Panc1 (cell line): ENCODE measurements at regions not wholly inside any gene's neighbourhood (a gene's known extent, or its start where the extent isn't known, plus 50 kb on each side); places are given as distances from the start of the nearest gene placed in this dataset.

Experiments
- ATAC-seq: fragments of 200-7000 bp; cut with Tn5 transposase; 2 replicates; pipeline ENCODE4 v1.9.1; 2020; ENCODE audit warnings: mild to moderate bottlenecking, moderate library complexity
- BruUV-seq: library from RNA; stranded (reverse); fragments of 400-500 nt; replicated peaks from 2 replicates; lab custom pipeline; 2021; lab: Mats Ljungman, UMichigan
- CTCF ChIA-PET: fragments of 300-600 bp; sonication (Branson Sonifier 250); formaldehyde crosslinking; loops from one replicate; lab custom pipeline; 2022; ENCODE audit warnings: antibody characterized with exemption; lab: Charles Lee
- POLR2A ChIA-PET: fragments of 300-600 bp; sonication (Branson Sonifier 250); formaldehyde crosslinking; loops from one replicate; lab custom pipeline; 2022; ENCODE audit warnings: antibody characterized with exemption; lab: Charles Lee
- DNase-seq: peaks from one replicate; pipeline ENCODE4 v3.0.0-alpha.2; 2010; ENCODE audit warnings: low read depth, low spot score
- H3K27ac ChIP-seq: 2 replicates; pipeline ENCODE4 v1.5.1; 2011; ENCODE audit warnings: mild to moderate bottlenecking, low read length, inconsistent platforms
- H3K27me3 ChIP-seq: fragments of 200-500 bp; sonication (Bioruptor generic); 2 replicates; pipeline ENCODE4 v1.6.0; 2014; ENCODE audit warnings: low read length, inconsistent platforms; ENCODE audit not compliant: control insufficient read depth, insufficient read depth
- H3K36me3 ChIP-seq: fragments of 200-500 bp; sonication (Bioruptor generic); 2 replicates; pipeline ENCODE4 v1.5.1; 2014; ENCODE audit warnings: inconsistent platforms, mild to moderate bottlenecking, low read length, moderate library complexity; ENCODE audit not compliant: control insufficient read depth, insufficient read depth
- H3K4me1 ChIP-seq: 2 replicates; pipeline ENCODE4 v1.5.1; 2011; ENCODE audit warnings: inconsistent platforms, mild to moderate bottlenecking, low read length, moderate library complexity; ENCODE audit not compliant: control insufficient read depth, insufficient read depth
- H3K4me3 ChIP-seq, 2 experiments: 2 replicates each; pipeline ENCODE4 v1.5.1; 2011 to 2012; ENCODE audit warnings: low read depth in 2 of 2, low read length in 2 of 2, mild to moderate bottlenecking in 2 of 2, inconsistent platforms in 1 of 2, moderate library complexity in 1 of 2
- H3K9me3 ChIP-seq: fragments of 200-500 bp; sonication (Bioruptor generic); 2 replicates; pipeline ENCODE4 v1.5.1; 2014; ENCODE audit warnings: low read depth, mild to moderate bottlenecking, inconsistent platforms, low read length, moderate library complexity; ENCODE audit not compliant: control insufficient read depth, insufficient read depth
- POLR2AphosphoS5 ChIP-seq: IDR thresholded peaks from 2 replicates; pipeline ENCODE4 v1.6.1; 2012; ENCODE audit warnings: mild to moderate bottlenecking, low read depth, low read length, moderate library complexity
- SIN3A ChIP-seq: IDR thresholded peaks from 2 replicates; pipeline ENCODE4 v1.6.1; 2012; ENCODE audit warnings: low read depth, mild to moderate bottlenecking, low read length, moderate library complexity, borderline replicate concordance; ENCODE audit not compliant: insufficient read depth
- TCF7L2 ChIP-seq: IDR thresholded peaks from 2 replicates; pipeline ENCODE4 v1.6.1; 2011; ENCODE audit warnings: mild to moderate bottlenecking, low read depth, low read length, inconsistent platforms
- in situ Hi-C: cut with HindIII; loops from 2 replicates; pipeline ENCODE4 v1.10.0; 2016; ENCODE audit warnings: low sequenced_read_pairs, low pct_unique_long_range_greater_than_20kb
- intact Hi-C: fragments of 100-400 bp; cut with micrococcal nuclease; formaldehyde crosslinking; loops from one replicate; pipeline ENCODE4 v1.10.0; 2022; ENCODE audit not compliant: unreplicated experiment
- TF ChIP-seq, protein P1 (sequence below): fragments of 450-650 bp; IDR thresholded peaks from 2 replicates; pipeline ENCODE4 v1.5.1; 2017; ENCODE audit warnings: mild to moderate bottlenecking
- TF ChIP-seq, protein P2 (sequence below), 2 experiments: IDR thresholded peaks; 2 replicates each; pipeline ENCODE4 v1.6.1; 2011 to 2012; ENCODE audit warnings: low read depth in 2 of 2, control low read depth in 1 of 2, low read length in 1 of 2, mild to moderate bottlenecking in 1 of 2, moderate library complexity in 1 of 2; ENCODE audit not compliant: insufficient read depth in 1 of 2

DNA sequence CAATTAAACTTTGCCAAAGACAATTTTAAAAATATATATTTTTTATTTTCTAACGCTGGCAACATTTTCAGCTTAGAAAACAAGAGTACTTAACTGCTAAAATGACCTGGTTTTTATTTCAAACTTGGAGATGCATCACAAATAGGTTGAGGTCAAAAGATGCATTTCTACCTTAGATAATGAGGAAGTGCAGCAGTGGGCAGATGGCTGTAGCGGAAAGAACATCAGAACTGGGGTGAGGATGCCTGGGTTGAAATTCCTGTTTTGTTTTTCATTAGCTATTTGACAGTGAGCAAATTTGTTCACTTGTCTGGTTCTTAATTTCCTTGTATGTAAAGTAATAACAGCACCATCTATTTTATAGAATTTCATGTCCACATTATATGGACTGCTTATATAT, 524.8 kb upstream of the KLF4 start:
- H3K9me3 ChIP-seq = no peaks in the 10 kb centered on the region
- in situ Hi-C loops = no loop called here
- CTCF ChIA-PET = no interaction called here
- BruUV-seq = no TSS peak
- H3K36me3 ChIP-seq = no peaks in the 10 kb centered on the region
- no peak overlapping the region for H3K4me3 ChIP-seq
- H3K4me1 ChIP-seq = no peaks in the 10 kb centered on the region
- TF ChIP-seq TCF7L2 (no peak), POLR2AphosphoS5 (no peak)
- DNase-seq (no peak), ATAC-seq (no peak)
- no peak overlapping the region for H3K27ac ChIP-seq
- no peaks in the 10 kb centered on the region for H3K27me3 ChIP-seq
- POLR2A ChIA-PET = no interaction called here
- intact Hi-C loops = no loop called here

DNA sequence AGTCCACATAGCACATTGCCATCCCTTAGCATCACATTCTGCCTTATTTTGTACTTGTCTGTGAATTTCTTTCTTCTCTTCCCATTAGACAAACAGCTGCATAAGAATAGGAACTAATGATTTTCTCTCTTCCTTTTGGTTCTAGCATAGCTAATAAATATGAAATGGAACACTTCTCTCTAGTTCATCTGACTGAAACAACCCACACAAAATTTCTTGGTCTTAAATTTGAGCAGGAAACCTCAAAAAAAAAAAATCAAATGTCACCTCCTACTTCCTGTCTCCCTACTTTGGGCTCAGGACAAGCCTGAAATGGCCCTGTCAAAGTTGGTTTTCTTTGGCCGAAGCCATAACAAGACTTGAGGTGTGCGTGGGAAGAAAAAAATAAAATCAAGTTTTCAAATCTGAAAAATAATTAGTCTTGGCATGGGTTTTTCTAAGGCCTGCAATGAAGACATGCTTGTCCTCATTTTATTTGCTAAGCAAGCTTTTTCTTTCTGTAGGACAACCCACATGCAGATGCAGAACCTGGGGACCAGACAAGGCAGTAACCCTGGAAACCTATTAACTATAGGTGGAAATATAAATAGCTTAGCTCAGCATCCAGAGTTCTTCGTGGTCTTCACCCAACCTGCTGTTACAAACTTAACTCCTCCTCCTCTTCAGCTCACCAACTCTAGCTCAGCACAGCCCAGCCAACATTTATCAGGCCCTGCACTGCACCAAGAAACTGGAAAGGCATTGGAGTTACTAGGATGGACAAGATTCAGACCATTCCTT, 523.5 kb upstream of the KLF4 start:
- Histone ChIP-seq H3K27me3 (no peaks in the 10 kb centered on the region), H3K9me3 (no peaks in the 10 kb centered on the region), H3K27ac (no peak overlapping the region), H3K36me3 (no peaks in the 10 kb centered on the region), H3K4me3 (no peak overlapping the region), H3K4me1 (no peaks in the 10 kb centered on the region)
- ATAC-seq = no peak
- TF ChIP-seq TCF7L2 (no peak), POLR2AphosphoS5 (no peak), SIN3A (no peak)
- TF ChIP-seq, protein P1, sequence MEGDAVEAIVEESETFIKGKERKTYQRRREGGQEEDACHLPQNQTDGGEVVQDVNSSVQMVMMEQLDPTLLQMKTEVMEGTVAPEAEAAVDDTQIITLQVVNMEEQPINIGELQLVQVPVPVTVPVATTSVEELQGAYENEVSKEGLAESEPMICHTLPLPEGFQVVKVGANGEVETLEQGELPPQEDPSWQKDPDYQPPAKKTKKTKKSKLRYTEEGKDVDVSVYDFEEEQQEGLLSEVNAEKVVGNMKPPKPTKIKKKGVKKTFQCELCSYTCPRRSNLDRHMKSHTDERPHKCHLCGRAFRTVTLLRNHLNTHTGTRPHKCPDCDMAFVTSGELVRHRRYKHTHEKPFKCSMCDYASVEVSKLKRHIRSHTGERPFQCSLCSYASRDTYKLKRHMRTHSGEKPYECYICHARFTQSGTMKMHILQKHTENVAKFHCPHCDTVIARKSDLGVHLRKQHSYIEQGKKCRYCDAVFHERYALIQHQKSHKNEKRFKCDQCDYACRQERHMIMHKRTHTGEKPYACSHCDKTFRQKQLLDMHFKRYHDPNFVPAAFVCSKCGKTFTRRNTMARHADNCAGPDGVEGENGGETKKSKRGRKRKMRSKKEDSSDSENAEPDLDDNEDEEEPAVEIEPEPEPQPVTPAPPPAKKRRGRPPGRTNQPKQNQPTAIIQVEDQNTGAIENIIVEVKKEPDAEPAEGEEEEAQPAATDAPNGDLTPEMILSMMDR = no peak
- TF ChIP-seq, protein P2, sequence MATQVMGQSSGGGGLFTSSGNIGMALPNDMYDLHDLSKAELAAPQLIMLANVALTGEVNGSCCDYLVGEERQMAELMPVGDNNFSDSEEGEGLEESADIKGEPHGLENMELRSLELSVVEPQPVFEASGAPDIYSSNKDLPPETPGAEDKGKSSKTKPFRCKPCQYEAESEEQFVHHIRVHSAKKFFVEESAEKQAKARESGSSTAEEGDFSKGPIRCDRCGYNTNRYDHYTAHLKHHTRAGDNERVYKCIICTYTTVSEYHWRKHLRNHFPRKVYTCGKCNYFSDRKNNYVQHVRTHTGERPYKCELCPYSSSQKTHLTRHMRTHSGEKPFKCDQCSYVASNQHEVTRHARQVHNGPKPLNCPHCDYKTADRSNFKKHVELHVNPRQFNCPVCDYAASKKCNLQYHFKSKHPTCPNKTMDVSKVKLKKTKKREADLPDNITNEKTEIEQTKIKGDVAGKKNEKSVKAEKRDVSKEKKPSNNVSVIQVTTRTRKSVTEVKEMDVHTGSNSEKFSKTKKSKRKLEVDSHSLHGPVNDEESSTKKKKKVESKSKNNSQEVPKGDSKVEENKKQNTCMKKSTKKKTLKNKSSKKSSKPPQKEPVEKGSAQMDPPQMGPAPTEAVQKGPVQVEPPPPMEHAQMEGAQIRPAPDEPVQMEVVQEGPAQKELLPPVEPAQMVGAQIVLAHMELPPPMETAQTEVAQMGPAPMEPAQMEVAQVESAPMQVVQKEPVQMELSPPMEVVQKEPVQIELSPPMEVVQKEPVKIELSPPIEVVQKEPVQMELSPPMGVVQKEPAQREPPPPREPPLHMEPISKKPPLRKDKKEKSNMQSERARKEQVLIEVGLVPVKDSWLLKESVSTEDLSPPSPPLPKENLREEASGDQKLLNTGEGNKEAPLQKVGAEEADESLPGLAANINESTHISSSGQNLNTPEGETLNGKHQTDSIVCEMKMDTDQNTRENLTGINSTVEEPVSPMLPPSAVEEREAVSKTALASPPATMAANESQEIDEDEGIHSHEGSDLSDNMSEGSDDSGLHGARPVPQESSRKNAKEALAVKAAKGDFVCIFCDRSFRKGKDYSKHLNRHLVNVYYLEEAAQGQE (IDR thresholded peaks at IDR 0.05; ENCODE audit: insufficient read depth in 1 of 2, low read depth in 2 of 2, low read length in 1 of 2) = no peak
- DNase-seq = no peak
- POLR2A ChIA-PET = no interaction called here
- intact Hi-C loops (no loop called here), in situ Hi-C loops (no loop called here)
- no TSS peak for BruUV-seq
- CTCF ChIA-PET = no interaction called here

DNA sequence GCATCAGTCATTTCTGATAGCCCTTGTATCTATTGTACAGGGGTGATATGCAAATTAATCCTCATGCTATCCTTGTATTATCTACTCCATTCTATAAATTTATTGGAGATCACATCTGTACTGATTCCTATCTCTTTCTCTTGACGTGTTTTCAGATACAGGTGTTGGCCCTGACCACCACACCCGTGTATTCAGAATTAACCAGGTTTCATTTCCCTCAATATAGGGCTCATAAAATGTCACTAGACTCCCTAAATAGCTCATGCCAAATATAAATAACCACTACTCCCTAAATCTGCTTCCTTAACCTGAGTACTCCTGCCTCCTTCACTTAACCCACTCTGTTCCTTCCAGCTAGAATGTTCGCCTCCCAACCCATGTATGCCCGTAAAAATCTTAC, 522.8 kb upstream of the KLF4 start:
- no peaks in the 10 kb centered on the region for H3K27me3 ChIP-seq
- ChIA-PET POLR2A (no interaction called here), CTCF (no interaction called here)
- H3K27ac ChIP-seq = no peak overlapping the region
- no peaks in the 10 kb centered on the region for H3K4me1 ChIP-seq
- no peak overlapping the region for H3K4me3 ChIP-seq
- no TSS peak for BruUV-seq
- no peak for ATAC-seq
- no peak for DNase-seq
- no peak for TF ChIP-seq POLR2AphosphoS5
- TF ChIP-seq, protein P1 = no peak
- TF ChIP-seq, protein P2 (IDR thresholded peaks at IDR 0.05; ENCODE audit: insufficient read depth in 1 of 2, low read depth in 2 of 2, low read length in 1 of 2) = no peak
- no peak for TF ChIP-seq TCF7L2
- TF ChIP-seq SIN3A = no peak
- H3K36me3 ChIP-seq = no peaks in the 10 kb centered on the region
- intact Hi-C loops = no loop called here
- in situ Hi-C loops = no loop called here
- H3K9me3 ChIP-seq = no peaks in the 10 kb centered on the region
